Left hindlimb (tissue), 1 donor: ENCODE measurements at regions not wholly inside any gene's neighbourhood (a gene's known extent, or its start where the extent isn't known, plus 50 kb on each side); places are given as distances from the start of the nearest gene placed in this dataset.
"Not testable (repeated sequence)": the region's sequence is repeated elsewhere in the genome, so short reads cannot be mapped to it uniquely, and the experiment has no call there.

Source experiments
- DNase-seq: peaks from one replicate; pipeline ENCODE4 v3.0.0-alpha.2; 2018

DNA sequence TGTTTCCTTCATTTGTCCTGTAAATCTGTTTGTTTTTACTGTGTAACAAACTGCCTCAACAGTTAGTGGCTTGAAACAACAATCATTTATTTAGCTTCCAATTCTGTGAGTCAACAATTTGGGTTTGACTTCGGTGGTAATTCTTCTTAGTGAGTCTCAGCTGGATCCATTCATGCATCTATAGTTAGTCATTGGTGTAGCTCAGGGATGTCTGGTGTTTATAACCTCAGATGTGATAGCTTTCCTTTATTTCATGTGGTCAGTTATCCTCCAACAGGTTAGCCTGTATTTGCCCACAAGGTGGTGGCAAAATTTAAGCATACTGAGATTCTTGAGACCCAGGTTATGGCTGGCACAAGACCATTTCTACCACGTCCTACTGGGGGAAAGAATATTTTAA lies 1267.2 kb downstream of the RAPGEF2 start:
- DNase-seq: no peak

DNA sequence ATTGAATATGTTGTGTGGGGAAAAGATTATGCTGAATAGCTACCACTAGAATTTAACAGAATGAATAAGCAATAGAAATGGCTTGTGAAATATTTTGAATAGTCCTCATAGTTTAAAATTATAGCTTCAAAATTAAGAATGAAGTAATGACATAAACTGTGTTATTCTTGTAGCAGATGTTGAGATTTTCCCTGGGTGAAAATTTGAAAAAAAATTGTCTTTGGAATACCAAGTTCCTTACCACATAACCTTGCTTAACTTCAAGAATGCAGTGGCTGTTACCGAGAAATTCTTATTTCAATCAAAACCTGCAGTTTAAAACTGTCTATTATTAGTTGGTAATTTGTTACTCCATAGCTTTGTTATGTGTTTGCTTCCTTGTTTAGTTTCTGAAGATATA lies 1268.6 kb downstream of the RAPGEF2 start:
- no peak for DNase-seq

DNA sequence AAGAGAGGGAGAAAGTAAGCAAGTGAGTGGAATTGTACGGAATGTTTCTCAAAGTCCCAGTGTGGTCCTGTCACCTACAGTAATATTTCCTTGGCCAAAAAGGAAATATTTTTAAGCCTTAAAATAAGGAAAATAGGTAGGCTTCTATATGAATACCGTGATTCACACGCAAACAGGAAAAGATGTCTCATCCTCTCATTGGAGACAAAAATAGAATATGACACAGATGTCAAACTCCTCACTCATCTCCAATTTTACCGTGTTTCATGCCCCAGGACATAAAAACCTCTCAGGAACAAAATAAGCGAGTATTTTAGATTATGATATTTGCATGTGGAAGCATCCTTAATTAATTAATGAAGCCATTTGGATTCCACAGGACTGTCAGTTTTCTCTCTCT lies 1269.5 kb downstream of the RAPGEF2 start:
- DNase-seq: no peak

DNA sequence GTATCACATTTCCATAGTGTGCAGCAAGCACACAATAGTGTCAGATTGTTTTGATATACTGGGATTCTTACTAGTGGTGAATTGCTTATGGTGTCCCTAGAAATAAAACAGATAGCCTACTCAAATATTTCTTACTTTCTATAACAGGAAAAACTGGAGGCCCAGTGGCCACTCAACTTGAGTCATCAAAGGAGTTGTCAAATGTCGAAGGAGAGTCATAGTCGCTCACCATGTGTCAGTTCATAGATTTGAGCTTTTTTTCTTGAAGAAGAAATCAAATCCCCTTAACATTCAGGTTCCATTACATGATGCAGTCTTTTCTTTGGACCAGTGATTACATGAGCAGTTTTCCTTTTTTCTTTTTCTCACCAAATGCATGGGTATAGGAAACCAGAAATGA lies 1271.0 kb downstream of the RAPGEF2 start:
- no peak for DNase-seq

DNA sequence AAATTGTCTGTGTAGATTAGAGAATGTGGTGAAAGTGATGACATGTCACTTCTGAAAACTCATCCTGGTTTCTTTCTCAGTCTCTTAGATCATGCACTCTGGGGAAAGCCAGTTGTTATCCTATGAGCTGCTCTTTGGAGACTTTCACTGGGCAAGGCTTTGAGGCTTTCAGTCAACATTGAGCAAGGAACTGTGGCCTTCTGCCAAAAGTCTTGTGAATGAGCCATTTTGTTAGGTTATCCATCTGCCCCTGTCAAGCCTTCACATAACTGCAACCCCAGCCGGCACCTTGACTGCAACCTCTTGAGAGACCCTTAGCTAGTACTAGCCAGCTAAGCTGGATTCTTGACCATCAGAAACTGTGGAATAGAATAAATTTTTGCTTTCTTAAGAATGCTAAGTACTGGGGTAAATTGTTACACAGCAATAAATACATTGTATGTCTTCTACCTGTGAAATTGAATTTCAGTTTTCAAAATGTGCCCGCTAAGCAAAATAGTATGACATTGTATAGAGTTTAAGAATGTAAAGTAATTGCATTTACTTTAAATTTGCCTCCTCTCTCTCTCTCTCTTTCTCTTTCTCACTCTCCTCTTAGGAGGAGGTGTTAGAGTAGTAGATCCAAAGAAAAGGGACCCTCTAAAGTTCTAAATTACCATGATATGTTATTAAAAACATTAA lies 1273.0 kb downstream of the RAPGEF2 start:
- DNase-seq: no peak

DNA sequence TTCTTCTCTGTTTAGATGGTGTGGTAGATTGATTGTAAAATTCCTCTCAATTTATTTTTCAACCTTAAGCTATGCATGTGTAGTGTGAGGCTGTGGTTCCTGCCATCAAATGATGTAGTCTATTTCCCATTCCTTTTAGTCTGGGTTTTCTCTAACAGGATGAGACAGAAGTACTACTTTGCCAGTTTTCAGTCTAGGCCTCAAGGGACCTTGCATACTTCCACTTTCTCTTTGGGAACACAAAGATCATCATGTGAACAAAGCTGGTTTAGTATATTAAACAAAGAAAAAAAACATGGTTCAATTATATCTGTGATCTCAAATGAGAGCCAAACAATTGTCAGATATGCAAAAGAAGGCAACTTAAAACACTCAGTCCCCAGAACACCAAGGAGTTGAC lies 1284.0 kb downstream of the RAPGEF2 start:
- DNase-seq: no peak

DNA sequence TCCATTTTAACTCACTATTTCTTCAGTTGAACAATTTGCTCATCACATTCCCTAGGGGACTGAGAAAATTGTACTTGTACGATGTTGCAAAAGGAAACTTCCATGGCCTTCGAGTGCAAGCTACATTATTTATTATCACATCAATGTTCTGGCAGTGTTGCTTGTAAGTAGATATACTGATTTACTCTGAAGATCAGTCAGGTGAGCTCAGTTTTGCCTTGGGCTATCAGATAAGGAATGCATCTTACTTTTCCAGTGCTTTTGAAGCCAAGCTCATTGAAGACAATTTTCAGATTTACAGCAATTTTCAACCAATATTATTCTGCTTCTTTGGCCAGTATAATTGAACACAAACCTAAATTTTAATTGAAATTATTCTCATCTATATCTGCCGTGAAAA lies 1296.9 kb downstream of the RAPGEF2 start:
- no peak for DNase-seq

DNA sequence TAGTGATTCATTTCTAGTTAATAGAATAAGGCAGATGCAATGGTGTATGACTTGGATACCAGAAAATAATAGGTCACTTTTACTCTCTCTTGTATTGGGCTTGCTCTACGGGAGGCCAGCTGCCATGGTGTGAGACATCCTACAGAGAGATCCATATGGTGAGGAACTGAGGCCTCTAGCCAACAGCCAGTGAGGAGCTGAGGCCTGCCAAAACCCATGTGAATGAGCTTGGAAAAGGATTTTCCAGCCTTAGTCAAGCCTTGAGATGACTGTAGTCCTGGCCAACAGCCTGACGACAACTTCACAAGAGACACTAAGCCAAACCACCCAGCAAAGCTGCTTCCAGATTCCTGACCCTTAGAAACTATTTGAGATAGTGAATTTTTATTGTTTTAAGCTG lies 1300.2 kb downstream of the RAPGEF2 start:
- no peak for DNase-seq

DNA sequence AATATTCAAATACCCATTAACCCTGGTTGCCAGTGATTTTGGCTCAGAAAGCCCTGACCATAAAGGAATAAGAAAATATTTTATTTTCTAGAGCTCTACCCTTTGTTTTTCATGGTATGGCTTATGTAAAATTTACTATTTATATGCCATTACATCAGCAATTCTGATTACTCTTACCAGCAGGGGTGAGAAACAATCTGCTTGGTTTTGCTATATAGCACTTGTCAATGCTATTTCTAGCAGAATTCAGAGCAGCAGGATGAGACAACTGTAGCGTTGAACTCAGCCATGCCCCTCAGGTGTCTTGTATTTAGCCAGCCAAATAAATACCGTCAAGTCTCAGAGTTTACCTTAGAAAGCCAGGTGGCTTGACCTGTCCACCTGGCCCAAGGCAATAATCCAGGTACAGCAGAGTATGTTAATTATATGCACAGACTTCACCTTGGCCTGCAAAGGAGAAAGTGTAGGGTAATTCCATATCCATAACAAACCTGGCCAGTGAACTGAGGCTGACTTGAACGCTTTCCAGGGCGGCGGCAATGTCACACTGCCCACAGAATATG lies 1303.5 kb downstream of the RAPGEF2 start:
- DNase-seq: no peak

DNA sequence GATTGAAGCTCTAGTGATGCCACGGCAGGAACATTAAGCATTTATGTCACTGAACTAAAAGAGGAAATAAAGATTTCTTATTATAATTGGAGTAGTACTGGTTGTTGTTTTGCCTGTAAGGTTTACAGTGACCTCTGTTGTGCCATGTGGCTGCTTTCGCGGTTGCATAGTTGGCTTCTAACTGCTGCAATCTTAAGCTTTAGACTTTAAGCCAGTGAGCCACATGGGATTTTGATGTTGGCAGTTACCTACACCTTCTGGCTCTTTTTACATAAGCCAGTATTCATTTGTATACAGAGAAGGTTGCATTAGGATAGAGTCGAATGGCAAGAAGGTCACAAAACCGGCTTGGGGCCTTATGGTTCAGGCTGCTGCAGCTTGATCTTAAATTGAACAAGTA lies 1311.6 kb downstream of the RAPGEF2 start:
- DNase-seq: no peak

DNA sequence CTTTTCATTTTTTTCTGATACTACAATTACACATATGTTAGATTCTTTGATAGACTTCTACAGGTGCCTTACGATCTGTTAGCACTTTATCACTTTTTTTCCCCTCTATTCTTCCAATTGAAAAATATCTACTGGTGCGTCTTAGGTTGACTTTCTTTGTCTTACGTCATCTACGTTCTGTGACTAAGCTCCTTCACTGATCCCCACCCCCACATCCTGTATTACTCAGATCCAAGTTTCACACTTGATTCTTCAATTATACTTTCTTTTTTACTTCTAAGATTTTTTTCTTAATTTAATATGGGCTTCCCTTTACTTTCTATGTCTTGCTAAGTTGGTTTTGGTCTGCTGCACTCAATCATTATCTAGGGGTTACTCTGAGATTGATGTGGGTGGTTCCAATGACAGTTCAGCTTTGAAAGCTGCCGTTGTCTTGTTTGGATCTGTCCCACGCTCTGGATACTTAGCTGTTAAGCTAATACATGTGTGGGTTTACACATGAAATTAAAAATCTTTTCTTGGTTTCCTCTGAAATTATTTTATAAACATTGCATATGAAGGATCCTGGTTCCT lies 1321.1 kb downstream of the RAPGEF2 start:
- DNase-seq: no peak

DNA sequence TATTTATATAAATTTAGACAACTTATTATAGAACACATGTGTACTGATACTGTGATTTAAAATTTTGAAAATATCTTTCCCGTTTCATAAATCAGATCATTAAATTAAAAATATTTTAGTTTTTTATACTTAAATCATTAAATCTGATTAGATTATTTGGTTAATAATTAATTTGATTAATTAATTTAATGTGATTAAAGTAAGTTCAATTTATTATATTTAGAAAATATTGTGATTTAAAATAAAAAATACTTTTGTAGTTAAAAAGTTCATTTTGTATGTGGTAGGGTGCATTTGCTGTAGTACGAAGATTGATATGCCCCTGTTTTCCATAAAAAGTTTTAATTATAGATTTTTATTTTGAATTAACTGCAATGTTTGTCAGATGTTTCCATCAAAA lies 1323.4 kb downstream of the RAPGEF2 start:
- DNase-seq: no peak

DNA sequence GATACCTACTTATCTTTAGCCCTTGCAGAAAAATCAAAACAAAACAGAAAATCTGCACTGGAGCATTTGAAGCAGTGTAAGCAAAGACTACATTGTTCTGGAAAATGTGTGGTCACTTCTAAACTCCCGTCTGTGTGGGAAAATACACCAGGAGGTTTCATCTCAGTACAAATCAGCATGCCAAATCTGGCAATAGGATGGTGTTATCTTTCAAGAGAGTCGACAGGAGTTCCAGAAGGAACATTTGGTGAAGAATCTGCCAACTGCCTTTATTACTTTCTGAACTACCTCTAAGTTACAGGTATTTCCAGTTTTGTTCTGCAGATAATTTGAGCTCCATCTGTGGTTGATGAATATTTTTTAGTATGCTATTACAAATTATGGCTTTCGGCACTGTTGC lies 1348.0 kb downstream of the RAPGEF2 start:
- DNase-seq: no peak

DNA sequence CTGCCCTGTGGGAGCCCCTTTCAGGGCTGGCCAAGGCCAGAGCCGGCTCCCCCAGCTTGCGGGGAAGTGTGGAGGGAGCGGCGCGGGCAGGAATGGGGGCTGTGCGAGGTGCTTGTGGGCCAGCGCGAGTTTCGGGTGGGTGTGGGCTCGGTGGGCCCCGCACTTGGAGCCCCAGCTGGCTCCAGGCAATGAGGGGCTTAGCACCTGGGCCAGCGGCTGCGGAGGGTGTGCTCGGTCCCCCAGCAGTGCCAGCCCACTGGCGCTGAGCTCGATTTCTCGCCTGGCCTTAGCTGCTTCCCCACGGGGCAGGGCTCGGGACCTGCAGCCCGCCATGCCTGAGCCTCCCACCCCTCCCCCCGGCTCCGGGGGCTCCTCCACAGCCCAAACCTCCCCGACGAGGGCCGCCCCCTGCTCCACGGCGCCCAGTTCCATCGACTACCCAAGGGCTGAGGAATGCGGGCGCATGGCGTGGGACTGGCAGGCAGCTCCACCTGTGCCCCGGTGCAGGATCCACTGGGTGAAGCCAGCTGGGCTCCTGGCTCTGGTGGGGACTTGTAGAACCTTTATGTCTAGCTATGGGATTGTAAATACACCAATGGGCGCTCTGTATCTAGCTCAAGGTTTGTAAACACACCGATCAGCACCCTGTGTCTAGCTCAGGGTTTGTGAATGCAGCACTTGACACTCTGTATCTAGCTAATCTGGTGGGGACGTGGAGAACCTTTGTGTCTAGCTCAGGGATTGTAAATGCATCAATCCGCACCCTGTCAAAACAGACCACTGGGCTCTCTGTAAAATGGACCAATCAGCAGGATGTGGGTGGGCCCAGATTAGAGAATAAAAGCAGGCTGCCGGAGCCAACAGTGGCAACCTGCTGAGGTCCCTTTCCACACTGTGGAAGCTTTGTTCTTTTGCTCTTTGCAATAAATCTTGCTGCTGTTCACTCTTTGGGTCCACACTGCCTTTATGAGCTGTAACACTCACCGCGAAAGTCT lies 1379.1 kb downstream of the RAPGEF2 start:
- not testable (repeated sequence) for DNase-seq

DNA sequence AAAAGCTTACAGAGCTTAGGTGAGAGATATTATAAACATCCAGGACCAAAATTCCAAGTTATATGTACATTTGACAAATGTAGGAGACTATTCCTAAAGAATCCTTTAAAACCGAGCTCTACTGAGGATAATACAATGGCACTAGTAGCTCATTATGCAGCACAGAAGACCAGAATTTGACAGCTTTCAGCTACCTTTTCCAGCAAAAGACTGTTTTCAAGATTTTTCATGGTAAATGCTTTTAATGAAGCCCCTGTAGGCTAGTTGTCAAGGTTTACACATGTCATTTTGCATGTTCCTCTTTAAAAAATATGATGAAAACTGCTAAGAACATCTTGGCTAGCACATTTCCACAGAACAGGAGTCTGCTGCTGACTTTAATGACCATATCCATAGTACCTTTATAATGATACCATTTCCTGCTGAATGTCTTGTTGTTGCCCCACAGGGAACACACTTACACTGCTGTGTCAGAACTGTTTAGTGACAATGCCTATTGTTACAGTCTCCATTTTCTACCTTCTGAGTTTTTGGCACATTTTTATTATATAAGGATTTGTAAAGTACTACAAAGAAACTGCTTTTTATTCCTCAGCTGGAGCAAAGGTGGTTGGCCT lies 1382.3 kb downstream of the RAPGEF2 start:
- DNase-seq: no peak

DNA sequence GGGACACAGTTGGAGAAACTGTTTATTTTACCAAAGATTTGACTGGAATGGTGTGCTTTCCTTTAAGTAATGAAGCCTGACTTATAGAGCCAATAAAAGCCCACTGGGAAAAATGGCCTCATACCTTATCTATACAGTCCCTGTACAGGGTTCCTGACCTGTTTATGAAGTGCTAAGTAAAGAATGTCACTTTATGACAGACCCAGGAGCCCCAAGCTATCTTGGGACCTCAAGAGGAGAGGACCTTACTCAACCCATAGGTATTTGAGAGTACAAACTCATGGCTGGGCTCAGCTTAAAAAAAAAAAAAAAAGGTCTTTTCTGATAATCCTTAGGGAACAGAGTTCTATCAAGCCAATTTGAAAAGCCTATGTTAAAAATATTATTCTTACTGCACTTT lies 1389.3 kb downstream of the RAPGEF2 start:
- no peak for DNase-seq

DNA sequence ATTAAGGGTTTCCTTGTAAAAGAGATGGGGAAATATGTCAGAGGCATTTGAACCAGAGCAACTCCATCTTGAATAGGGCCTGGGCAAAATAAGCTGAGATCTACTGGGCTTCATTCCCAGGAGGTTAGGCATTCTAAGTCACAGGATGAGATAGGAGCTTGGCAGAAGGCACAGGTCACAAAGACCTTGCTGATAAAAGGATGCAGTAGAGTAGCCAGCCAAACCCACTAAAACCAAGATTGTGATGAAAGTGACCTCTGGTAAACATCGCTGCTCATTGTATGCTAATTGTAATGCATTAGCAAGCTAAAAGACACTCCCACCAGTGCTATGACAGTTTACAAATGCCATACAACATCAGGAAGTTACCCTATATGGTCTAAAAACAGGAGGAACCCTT lies 1390.3 kb downstream of the RAPGEF2 start:
- DNase-seq: no peak

DNA sequence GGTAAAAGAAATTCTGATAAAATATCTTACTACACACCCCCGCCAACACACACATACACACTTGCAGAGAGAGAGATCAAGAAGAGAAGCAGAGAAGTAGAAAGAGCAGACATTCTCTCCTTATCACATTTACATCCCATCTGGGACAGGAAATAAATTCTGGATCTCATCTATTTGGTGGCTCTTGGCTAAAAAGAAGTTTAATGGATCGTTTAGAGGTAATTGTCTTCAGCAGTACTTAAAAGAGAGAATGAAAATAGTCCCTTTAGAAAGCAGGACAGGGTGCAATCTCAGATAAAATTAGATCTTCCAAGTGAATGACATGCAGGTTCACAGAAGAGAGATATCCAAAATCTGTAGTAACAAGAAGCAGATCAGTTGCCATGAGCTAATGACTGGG lies 1392.5 kb downstream of the RAPGEF2 start:
- DNase-seq: no peak

DNA sequence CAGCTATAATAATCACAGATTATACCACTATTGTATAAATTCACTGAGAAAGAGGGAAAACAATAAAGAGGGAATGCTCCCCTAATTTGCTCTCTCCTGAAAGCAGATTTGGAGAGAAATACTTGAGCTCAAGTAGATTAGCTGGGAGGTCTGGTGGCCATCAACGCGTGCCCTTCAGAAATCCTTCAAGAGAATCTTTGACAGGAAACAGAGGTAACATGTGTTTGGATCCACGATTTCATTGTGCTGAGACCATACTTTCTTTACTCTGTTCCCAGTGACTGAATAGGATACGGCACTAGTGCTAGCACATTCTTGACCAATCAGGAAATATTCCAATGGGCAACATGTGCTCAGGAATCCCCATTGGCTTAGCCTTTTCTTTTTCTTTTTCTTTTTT lies 1395.3 kb downstream of the RAPGEF2 start:
- no peak for DNase-seq

DNA sequence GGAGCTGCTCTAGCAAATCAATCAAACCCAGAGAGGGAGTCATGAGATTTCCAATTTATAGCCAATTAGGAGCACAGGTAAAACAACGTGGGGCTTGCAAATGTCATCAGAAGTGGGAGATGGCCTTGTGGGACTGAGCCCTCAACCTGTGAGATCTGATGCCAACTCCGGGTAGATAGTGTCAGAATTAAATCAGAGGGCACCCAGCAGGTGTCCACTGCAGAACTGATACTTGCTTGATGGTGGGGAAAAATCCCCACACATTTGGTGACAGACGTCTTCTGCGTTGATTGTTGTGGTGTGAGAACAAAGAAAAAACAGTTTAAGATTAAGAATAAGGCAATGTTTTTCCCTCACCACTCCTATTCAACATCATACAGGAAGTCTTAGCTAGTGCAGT lies 1402.8 kb downstream of the RAPGEF2 start:
- DNase-seq: no peak

DNA sequence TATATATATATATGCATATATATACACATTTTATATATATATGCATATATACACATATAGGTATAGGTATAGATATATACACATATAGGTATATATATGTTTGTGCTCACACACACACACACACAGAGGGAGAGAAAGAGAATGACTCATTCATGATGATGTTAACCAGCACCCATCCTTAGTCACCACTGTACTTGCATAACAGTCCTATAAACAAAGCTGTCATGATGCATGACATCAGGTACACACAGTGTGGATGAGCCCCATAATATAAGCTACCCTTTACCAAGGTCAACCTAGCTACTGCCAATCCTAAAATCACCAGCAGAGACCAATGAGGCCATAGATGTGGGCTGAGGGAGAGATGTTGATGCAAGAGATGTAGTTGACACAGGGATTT lies 1408.0 kb downstream of the RAPGEF2 start:
- DNase-seq: no peak

DNA sequence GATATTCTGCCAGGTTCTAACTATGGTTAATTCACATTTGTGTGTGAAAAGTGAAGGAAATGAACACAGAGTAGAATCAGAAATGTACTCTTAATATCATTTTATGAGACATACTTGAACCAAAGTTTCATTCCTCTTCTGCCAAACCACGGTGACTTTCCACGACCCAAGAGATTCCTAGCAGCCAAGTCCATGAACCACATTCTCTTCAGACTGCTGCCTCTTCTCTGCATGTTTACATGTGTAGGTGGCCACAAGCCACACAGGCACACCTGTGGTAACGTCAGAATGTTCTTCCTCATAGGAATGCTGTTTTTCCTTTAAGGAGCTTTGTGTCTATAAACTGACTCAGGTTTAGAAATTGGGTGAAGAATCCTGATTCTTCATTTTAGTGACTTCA lies 1411.2 kb downstream of the RAPGEF2 start:
- DNase-seq: no peak

DNA sequence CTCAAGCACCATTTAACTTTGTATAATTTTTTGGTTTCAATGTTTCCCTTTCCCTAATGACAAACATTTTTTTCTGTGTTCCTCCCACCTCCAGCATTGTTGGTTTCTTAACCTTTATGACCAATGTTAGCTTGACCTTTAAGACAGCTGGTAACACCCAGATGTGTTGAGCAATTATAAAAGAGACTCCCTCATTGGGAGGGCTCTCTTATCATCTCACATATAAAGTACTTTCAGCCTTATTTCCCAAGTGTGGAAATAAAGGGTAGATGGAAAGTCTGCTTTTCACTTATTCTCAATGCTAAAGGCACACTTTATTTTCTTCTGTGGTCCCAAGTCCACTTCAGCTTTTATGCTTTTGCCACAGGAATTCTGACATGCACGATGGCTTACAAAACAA lies 1420.4 kb downstream of the RAPGEF2 start:
- DNase-seq: no peak
